HG02623 (cell line): ENCODE measurements at regions not wholly inside any gene's neighbourhood (a gene's known extent, or its start where the extent isn't known, plus 50 kb on each side); places are given as distances from the start of the nearest gene placed in this dataset.

ENCODE experiments used
- ATAC-seq: cut with Tn5 transposase; IDR thresholded peaks from one replicate; pipeline ENCODE4 v1.9.1; 2021; ENCODE audit warnings: moderate library complexity; ENCODE audit not compliant: unreplicated experiment

- no peak for ATAC-seq
Measured at GRCh38 chr3:72698154-72698917, 149.9 kb downstream of the SHQ1 start.

- ATAC-seq = no peak
Measured at GRCh38 chr3:72697717-72698116, 150.5 kb downstream of the SHQ1 start.

- no peak for ATAC-seq
Measured at GRCh38 chr3:72696815-72697214, 151.4 kb downstream of the SHQ1 start.

- ATAC-seq = no peak
Measured at GRCh38 chr3:72694398-72694797, 153.8 kb downstream of the SHQ1 start.

DNA sequence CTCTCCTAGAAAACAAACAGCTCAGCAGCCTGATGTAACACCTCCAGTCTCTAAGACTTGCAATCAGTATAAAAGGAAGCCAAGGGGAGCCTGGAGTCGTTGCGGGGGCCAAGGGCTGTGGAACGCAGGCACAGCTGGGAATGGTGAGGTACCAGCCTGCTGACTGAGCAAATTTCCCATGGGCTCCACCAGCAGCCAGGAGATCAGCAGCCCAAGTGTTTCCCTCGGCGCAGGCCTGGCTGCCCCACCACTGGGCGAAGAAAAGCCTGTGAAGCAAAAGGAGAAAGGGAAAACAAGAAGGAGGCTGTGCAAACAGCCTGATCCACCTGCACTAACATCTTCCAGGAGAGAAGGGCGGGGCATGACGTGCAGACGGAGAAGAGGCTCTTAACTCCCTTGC is 155.3 kb downstream of the SHQ1 start:
- no peak for ATAC-seq

- no peak for ATAC-seq
Measured at GRCh38 chr3:72690629-72691028, 157.6 kb downstream of the SHQ1 start.

- ATAC-seq = peak; percentile 60
Measured at GRCh38 chr3:72682936-72683452, 165.3 kb downstream of the SHQ1 start.

- ATAC-seq = no peak
Measured at GRCh38 chr3:72681598-72681997, 166.6 kb downstream of the SHQ1 start.

DNA sequence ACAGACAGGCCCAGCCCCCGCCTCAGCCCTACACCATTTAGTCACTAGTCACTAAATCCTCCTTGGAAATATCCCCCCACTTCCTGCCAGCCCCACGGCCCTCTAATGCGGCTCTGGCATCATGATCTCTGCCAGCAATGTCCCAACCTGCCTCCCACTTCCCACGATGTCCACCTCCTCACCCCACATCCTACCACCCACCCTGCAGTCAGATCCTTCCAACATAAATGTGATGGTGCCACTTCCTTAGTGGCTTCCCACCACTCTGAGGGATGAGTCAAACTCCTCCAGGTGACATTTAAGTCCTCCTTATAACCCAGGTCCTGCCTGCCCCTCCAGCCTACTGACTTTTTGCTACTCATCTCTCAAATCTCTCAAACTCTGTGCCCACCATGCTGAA is 167.5 kb downstream of the SHQ1 start:
- no peak for ATAC-seq

GRCh38 chr3:72679540-72680198 is 168.6 kb downstream of the SHQ1 start:
- ATAC-seq = no peak

- ATAC-seq = no peak
Measured at GRCh38 chr3:72678867-72679266, 169.4 kb downstream of the SHQ1 start.

DNA sequence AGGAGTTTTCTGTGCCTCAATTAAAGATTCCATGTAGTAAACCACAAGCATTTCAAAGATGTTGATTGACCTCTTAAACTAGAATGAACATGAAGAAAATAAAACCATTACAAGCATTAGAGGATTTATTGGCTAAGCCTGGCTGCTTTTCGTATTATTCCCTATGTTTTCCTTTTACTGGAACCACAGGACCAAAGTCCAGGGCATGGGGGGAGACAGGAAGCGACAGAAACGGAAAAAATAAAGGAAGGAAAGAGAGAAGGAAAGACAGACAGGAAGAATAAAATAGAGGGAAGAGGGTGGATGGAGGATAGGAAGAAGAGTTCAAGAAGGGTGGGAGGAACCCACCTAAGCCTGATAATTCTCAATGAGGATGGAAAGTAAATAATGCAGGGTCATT is 169.9 kb downstream of the SHQ1 start:
- no peak for ATAC-seq

DNA sequence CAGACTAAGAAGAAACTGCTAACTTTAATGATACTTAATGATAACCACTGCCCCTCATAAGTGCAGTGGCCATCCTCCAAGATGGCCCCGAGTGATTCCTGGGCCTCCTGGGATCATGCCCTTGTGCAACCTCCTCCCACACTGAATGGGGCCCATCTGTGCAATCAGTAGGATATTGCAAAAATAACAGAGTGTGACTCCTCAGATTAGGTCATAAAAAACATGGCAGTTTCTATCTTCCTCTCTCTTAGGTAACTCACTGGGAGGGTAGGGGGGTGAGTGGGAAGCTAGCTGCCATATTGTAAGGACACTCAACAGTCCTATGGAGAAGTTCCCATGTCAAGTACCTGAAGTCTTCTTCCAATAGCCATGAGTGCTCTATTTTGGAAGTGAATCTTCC is 173.0 kb downstream of the SHQ1 start:
- no peak for ATAC-seq

- ATAC-seq = no peak
Measured at GRCh38 chr3:72673011-72673771, 175.1 kb downstream of the SHQ1 start.

DNA sequence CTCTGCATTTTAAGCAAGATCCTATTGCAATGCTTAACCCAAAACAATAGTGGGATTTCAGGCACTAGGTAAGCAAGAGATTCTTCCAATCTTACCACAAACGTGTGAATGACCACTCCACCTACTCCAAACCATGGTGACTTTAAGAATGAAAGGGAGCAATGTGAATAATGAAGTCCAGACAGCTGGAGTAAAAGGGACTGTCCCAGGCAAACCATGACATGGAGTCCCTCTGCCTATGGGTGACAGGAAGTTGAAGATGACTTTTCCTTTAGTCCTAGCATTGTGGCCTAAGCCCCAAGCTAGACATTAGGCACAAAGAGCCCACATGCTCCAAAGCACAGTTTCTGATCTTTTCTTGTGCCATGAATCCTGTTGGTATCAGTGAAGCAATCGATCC is 179.0 kb downstream of the SHQ1 start:
- no peak for ATAC-seq

DNA sequence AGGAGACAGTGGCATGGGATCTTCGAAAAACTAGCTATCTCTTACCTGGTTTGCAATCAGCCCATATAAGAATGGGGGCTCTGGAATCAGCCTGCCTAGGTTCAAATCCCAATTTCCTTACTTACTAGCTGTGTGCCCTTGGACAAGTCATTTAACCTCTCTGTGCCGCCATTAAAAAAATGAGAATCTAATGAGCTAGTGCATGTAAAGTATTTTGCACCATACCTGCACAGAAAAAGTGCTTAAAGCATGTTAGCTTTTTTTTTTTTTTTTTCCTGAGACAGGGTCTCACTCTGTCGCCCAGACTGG is 181.8 kb downstream of the SHQ1 start:
- ATAC-seq = no peak

- no peak for ATAC-seq
Measured at GRCh38 chr3:72665701-72666446, 182.4 kb downstream of the SHQ1 start.

- ATAC-seq = no peak
Measured at GRCh38 chr3:72665103-72665502, 183.1 kb downstream of the SHQ1 start.

DNA sequence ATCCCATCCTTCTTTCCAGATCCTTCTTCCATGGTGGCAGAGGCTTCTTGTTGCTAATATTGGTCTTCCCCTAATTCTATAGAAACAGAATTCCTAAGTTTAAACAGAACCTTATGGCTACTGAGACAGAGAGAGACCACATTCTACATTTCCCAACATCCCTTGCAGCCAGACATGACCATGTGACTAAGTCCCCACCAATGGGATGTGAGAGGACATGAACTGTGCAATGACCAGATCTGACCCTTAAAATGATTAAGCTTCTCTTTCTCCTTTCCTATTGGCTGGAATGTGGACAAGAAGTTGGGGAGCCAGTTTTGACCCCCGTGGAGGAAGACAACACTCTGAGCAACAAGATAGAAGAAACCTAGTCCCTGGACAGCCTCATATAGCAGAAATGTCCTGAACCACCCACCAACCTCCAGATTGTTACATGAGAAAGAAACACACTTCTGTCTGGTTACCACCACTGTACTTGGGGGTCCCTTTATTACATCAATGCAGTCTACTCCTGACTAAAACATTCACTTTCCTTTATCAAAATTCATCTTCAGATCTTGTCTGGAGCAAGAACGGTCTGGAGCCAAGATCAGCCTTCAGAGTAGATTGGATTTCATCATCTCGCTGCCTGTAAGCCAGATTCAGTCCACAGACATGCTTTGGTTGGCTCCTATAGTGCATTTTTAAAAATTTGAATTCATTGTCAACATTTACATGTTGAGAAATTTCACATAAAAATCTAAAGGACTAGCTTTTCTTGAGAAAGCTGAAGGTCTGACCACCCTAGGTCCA is 183.9 kb downstream of the SHQ1 start:
- ATAC-seq = no peak

DNA sequence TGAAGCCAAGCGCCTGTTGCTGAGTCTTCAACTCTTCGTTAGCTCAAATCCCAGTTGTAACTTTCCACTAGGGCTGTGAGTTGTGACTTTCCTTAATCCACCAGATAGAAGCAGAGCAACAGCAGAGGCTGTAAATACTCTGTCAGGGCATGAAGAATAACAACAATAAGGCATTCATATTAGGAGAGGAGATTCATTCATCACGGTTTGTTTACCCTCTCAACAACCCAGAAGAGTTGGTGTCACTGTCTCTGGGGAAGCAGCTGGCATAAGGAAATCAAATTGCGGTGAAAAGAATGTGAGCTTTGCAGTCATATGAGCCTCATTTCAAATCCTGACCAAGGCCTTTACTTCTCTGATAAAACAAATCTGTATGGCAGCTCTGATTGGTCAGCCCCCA is 184.8 kb downstream of the SHQ1 start:
- no peak for ATAC-seq

GRCh38 chr3:72661115-72661457 is 187.2 kb downstream of the SHQ1 start:
- ATAC-seq = no peak
